ENCODE measurements at regions not wholly inside any gene's neighbourhood (a gene's known extent, or its start where the extent isn't known, plus 50 kb on each side); places are given as distances from the start of the nearest gene placed in this dataset.

GRCh38 chr4:161187569-161187968, 976.2 kb downstream of the FSTL5 start:
- WGBS (ENCODE audit: insufficient coverage): no CpG with 5 or more reads among the region's 1 CpG
- no peak overlapping the region for H3K27ac ChIP-seq (ENCODE audit: low read length)
- DNase-seq: no peak
- no peaks in the 10 kb centered on the region for H3K9me3 ChIP-seq (replicated peaks; ENCODE audit: control insufficient read depth, low read depth, low read length)
- H3K4me3 ChIP-seq (ENCODE audit: low read length): no peak overlapping the region
- H3K36me3 ChIP-seq (ENCODE audit: control insufficient read depth, insufficient read depth, low read length): no peaks in the 10 kb centered on the region
- no peaks in the 10 kb centered on the region for H3K4me1 ChIP-seq (ENCODE audit: control insufficient read depth, insufficient read depth, low read length)
- no peaks in the 10 kb centered on the region for H3K27me3 ChIP-seq (ENCODE audit: control insufficient read depth, insufficient read depth, low read length)

DNA sequence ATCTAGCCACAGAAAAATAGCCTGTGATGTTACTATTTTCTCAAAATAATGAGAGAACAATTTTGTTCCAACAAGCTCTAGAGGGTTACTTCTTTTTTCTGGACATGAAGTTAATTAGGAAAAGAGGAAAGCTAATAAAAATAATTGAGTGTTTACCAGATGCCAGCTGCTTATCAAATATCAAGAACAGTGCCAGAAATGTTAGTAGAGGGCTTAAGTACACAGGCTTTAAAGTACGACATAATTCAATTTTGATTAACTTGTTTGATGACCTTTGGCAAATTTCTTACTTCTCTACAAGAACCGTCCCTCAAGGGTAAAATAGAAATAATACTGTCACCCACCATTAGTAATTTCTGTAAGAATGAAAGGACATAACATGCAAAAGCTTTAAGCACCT, 977.0 kb downstream of the FSTL5 start:
- no peak for DNase-seq
- WGBS (ENCODE audit: insufficient coverage): no CpG with 5 or more reads among the region's 2 CpGs
- no peaks in the 10 kb centered on the region for H3K4me1 ChIP-seq (ENCODE audit: control insufficient read depth, insufficient read depth, low read length)
- no peaks in the 10 kb centered on the region for H3K36me3 ChIP-seq (ENCODE audit: control insufficient read depth, insufficient read depth, low read length)
- no peaks in the 10 kb centered on the region for H3K9me3 ChIP-seq (replicated peaks; ENCODE audit: control insufficient read depth, low read depth, low read length)
- H3K4me3 ChIP-seq (ENCODE audit: low read length): no peak overlapping the region
- no peaks in the 10 kb centered on the region for H3K27me3 ChIP-seq (ENCODE audit: control insufficient read depth, insufficient read depth, low read length)
- H3K27ac ChIP-seq (ENCODE audit: low read length): no peak overlapping the region

DNA sequence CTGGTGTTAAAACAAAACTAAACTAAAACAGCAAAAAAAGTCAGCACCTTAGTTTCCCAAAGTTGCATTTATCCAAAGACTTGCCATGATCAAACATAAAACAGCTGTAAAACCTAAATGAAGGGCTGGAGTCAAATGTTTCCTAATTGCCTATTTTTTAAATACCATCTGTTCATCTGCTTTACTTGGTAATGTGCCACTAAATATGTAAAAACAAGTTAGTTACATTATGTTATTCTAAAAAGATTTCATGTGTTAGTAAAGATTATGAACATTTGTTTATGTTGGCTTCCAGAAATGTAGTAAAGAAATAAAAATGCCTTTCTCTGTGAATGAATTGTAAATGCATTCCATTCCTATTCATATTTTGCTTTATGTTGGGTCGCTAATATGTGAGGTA, 977.8 kb downstream of the FSTL5 start:
- Histone ChIP-seq H3K27ac (ENCODE audit: low read length) (no peak overlapping the region), H3K36me3 (ENCODE audit: control insufficient read depth, insufficient read depth, low read length) (no peaks in the 10 kb centered on the region), H3K27me3 (ENCODE audit: control insufficient read depth, insufficient read depth, low read length) (no peaks in the 10 kb centered on the region), H3K9me3 (replicated peaks; ENCODE audit: control insufficient read depth, low read depth, low read length) (no peaks in the 10 kb centered on the region), H3K4me3 (ENCODE audit: low read length) (no peak overlapping the region), H3K4me1 (ENCODE audit: control insufficient read depth, insufficient read depth, low read length) (no peaks in the 10 kb centered on the region)
- DNase-seq: peak; percentile 37
- WGBS (ENCODE audit: insufficient coverage): no CpG with 5 or more reads among the region's 1 CpG

GRCh38 chr4:161183729-161184128, 980.1 kb downstream of the FSTL5 start:
- H3K27ac ChIP-seq (ENCODE audit: low read length): no peak overlapping the region
- no peak overlapping the region for H3K4me3 ChIP-seq (ENCODE audit: low read length)
- H3K9me3 ChIP-seq (replicated peaks; ENCODE audit: control insufficient read depth, low read depth, low read length): no peaks in the 10 kb centered on the region
- no peaks in the 10 kb centered on the region for H3K27me3 ChIP-seq (ENCODE audit: control insufficient read depth, insufficient read depth, low read length)
- no peak for DNase-seq
- WGBS (ENCODE audit: insufficient coverage): no CpG with 5 or more reads among the region's 3 CpGs
- no peaks in the 10 kb centered on the region for H3K4me1 ChIP-seq (ENCODE audit: control insufficient read depth, insufficient read depth, low read length)
- H3K36me3 ChIP-seq (ENCODE audit: control insufficient read depth, insufficient read depth, low read length): no peaks in the 10 kb centered on the region

GRCh38 chr4:161182913-161183312, 980.9 kb downstream of the FSTL5 start:
- Histone ChIP-seq H3K36me3 (ENCODE audit: control insufficient read depth, insufficient read depth, low read length) (no peaks in the 10 kb centered on the region), H3K9me3 (replicated peaks; ENCODE audit: control insufficient read depth, low read depth, low read length) (no peaks in the 10 kb centered on the region), H3K4me1 (ENCODE audit: control insufficient read depth, insufficient read depth, low read length) (no peaks in the 10 kb centered on the region), H3K4me3 (ENCODE audit: low read length) (no peak overlapping the region), H3K27me3 (ENCODE audit: control insufficient read depth, insufficient read depth, low read length) (no peaks in the 10 kb centered on the region), H3K27ac (ENCODE audit: low read length) (no peak overlapping the region)
- DNase-seq: no peak
- WGBS (ENCODE audit: insufficient coverage): no CpG with 5 or more reads among the region's 3 CpGs

DNA sequence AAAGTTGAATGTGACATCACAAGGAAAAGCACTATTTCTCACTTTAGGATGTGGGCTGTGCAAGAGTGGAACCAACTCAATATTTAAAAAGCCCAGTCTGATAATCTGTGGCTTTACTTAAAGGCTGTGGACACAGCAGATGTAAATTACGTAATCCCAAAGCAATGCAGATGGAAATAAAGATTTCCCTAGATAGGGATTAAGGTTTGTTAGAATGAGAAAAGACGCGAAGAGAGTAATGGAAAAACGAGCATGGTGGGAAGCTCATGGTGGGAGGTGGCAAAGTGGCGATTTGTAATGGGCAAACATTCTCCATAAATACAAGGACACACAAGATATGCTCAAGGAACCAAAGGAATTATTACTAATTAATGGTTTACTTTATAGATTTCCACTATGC, 985.5 kb downstream of the FSTL5 start:
- Histone ChIP-seq H3K4me3 (ENCODE audit: low read length) (no peak overlapping the region), H3K9me3 (replicated peaks; ENCODE audit: control insufficient read depth, low read depth, low read length) (no peaks in the 10 kb centered on the region), H3K4me1 (ENCODE audit: control insufficient read depth, insufficient read depth, low read length) (no peaks in the 10 kb centered on the region), H3K27me3 (ENCODE audit: control insufficient read depth, insufficient read depth, low read length) (no peaks in the 10 kb centered on the region), H3K36me3 (ENCODE audit: control insufficient read depth, insufficient read depth, low read length) (no peaks in the 10 kb centered on the region), H3K27ac (ENCODE audit: low read length) (no peak overlapping the region)
- WGBS (ENCODE audit: insufficient coverage): no CpG with 5 or more reads among the region's 5 CpGs
- DNase-seq: peak; percentile 20

DNA sequence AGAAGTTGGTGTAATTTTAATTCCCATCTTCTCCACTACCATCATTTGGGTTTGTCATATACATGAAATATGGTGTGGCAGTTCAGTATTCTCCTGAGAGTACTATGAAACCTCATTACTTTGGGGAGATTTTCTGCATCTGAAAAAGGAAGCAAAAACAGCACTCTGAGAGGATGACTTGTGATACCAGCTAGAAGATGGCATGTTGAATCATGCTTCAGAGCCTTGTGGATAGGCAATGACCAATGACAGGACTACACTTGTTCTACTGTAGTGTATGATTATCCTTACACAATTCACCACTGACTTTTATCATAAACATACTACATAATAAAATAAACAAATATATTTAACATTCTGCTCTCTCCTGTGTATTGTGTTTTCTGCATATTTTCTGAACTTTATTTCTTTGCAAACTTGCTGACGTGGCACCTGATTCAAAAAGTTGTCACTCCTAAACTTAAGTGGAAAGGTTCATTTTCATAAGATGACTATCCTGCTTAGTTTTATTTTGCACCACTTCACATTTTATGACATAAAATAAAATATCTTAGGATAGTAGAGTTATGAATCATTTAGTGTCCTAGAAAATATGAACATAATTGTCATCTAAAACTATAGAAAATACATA, 991.3 kb downstream of the FSTL5 start:
- H3K4me3 ChIP-seq (ENCODE audit: low read length): no peak overlapping the region
- H3K4me1 ChIP-seq (ENCODE audit: control insufficient read depth, insufficient read depth, low read length): no peaks in the 10 kb centered on the region
- no peaks in the 10 kb centered on the region for H3K9me3 ChIP-seq (replicated peaks; ENCODE audit: control insufficient read depth, low read depth, low read length)
- H3K27me3 ChIP-seq (ENCODE audit: control insufficient read depth, insufficient read depth, low read length): no peaks in the 10 kb centered on the region
- no CpG with 5 or more reads among the region's 1 CpG for WGBS (ENCODE audit: insufficient coverage)
- DNase-seq: no peak
- no peaks in the 10 kb centered on the region for H3K36me3 ChIP-seq (ENCODE audit: control insufficient read depth, insufficient read depth, low read length)
- H3K27ac ChIP-seq (ENCODE audit: low read length): no peak overlapping the region

GRCh38 chr4:161167539-161167938, 996.3 kb downstream of the FSTL5 start:
- no peak overlapping the region for H3K4me3 ChIP-seq (ENCODE audit: low read length)
- no peak overlapping the region for H3K27ac ChIP-seq (ENCODE audit: low read length)
- H3K4me1 ChIP-seq (ENCODE audit: control insufficient read depth, insufficient read depth, low read length): no peaks in the 10 kb centered on the region
- DNase-seq: no peak
- H3K36me3 ChIP-seq (ENCODE audit: control insufficient read depth, insufficient read depth, low read length): no peaks in the 10 kb centered on the region
- no peaks in the 10 kb centered on the region for H3K27me3 ChIP-seq (ENCODE audit: control insufficient read depth, insufficient read depth, low read length)
- no peaks in the 10 kb centered on the region for H3K9me3 ChIP-seq (replicated peaks; ENCODE audit: control insufficient read depth, low read depth, low read length)

DNA sequence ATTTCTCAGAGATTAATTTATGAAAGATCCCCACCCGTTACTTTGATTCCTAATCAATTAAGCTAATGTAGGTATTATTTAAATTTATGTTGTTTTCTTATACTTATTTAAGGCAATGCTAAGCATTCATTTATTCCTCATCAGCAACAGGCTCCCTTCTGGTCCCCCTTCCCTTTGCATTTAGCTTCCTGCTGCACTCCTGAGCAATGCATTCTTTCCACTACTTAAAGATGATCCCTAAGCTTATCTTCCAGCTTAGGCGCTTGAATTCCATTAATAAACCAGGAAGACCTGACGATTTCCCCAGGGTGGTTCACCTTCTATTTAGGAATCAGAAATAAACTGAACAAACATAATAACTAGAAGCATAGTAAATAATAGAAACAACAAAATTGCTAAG, 1003.1 kb downstream of the FSTL5 start:
- WGBS (ENCODE audit: insufficient coverage): no CpG with 5 or more reads among the region's 3 CpGs
- no peaks in the 10 kb centered on the region for H3K36me3 ChIP-seq (ENCODE audit: control insufficient read depth, insufficient read depth, low read length)
- H3K4me1 ChIP-seq (ENCODE audit: control insufficient read depth, insufficient read depth, low read length): no peaks in the 10 kb centered on the region
- no peak for DNase-seq
- H3K27me3 ChIP-seq (ENCODE audit: control insufficient read depth, insufficient read depth, low read length): no peaks in the 10 kb centered on the region
- no peaks in the 10 kb centered on the region for H3K9me3 ChIP-seq (replicated peaks; ENCODE audit: control insufficient read depth, low read depth, low read length)
- H3K27ac ChIP-seq (ENCODE audit: low read length): no peak overlapping the region
- no peak overlapping the region for H3K4me3 ChIP-seq (ENCODE audit: low read length)

DNA sequence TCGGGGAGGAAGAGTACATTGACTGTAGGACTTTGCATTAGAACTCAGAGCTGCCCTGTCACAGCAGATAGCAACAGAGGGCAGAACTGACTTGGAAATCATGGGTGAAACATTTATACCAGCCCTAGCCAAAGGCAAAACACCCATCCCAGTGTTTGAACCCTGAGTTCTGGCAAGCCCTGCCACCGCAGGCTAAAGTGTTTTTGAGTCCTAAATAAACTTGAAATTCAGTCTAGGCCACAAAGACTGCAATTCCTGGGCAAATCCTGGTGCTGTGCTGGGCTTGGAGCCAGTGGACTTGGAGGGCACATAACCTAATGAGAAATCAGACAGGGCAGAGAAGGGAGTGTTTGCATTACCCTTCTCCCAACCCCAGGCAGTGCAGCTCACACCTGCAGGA, 1015.7 kb downstream of the FSTL5 start:
- Histone ChIP-seq H3K27me3 (ENCODE audit: control insufficient read depth, insufficient read depth, low read length) (no peaks in the 10 kb centered on the region), H3K4me1 (ENCODE audit: control insufficient read depth, insufficient read depth, low read length) (no peaks in the 10 kb centered on the region), H3K36me3 (ENCODE audit: control insufficient read depth, insufficient read depth, low read length) (no peaks in the 10 kb centered on the region), H3K4me3 (ENCODE audit: low read length) (no peak overlapping the region), H3K27ac (ENCODE audit: low read length) (no peak overlapping the region), H3K9me3 (replicated peaks; ENCODE audit: control insufficient read depth, low read depth, low read length) (no peaks in the 10 kb centered on the region)
- 100% methylated on average over 1 of the region's 2 CpGs for WGBS (ENCODE audit: insufficient coverage)
- no peak for DNase-seq

DNA sequence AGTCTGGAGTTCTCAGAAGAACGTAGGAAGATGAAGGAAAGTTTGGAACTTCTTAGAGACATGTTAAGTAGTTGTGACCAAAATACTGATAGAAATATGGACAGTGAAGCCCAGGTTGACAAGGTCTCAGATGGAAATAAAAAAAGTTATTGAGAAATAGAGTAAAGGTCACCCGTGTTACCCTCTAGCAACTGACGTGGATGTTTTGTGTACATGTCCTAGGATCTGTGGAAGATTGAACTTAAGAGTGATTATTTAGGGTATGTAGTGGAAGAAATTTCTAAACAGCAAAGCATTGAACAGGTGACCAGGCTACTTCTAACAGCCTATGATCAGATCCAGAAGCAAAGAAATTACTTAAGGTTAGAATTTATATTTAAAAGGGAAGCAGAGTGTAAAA, 1020.4 kb downstream of the FSTL5 start:
- Histone ChIP-seq H3K4me1 (ENCODE audit: control insufficient read depth, insufficient read depth, low read length) (no peaks in the 10 kb centered on the region), H3K27me3 (ENCODE audit: control insufficient read depth, insufficient read depth, low read length) (no peaks in the 10 kb centered on the region), H3K36me3 (ENCODE audit: control insufficient read depth, insufficient read depth, low read length) (no peaks in the 10 kb centered on the region), H3K27ac (ENCODE audit: low read length) (no peak overlapping the region), H3K4me3 (ENCODE audit: low read length) (no peak overlapping the region), H3K9me3 (replicated peaks; ENCODE audit: control insufficient read depth, low read depth, low read length) (peaks cover under 1% of the 10 kb centered on the region)
- WGBS (ENCODE audit: insufficient coverage): 89% methylated on average over 3 of the region's 3 CpGs
- DNase-seq: no peak

Measured in muscle of leg (tissue), 3 donors.